NT2/D1 (cell line): ENCODE measurements at regions not wholly inside any gene's neighbourhood (a gene's known extent, or its start where the extent isn't known, plus 50 kb on each side); places are given as distances from the start of the nearest gene placed in this dataset.

Experiments used
- DNase-seq: peaks from one replicate; pipeline ENCODE4 v3.0.0-alpha.2; 2011; ENCODE audit warnings: low read depth, low spot score
- H3K27me3 ChIP-seq: 2 replicates; pipeline ENCODE4 v1.6.0; 2011; ENCODE audit warnings: mild to moderate bottlenecking; ENCODE audit not compliant: insufficient read length, insufficient read depth
- H3K36me3 ChIP-seq: 2 replicates; pipeline ENCODE4 v1.6.1; 2011; ENCODE audit warnings: mild to moderate bottlenecking, low read length, mixed read lengths; ENCODE audit not compliant: insufficient read depth, insufficient read length
- H3K4me1 ChIP-seq: 2 replicates; pipeline ENCODE4 v1.5.1; 2011; ENCODE audit not compliant: insufficient read depth, insufficient read length
- H3K4me3 ChIP-seq: 2 replicates; pipeline ENCODE4 v1.5.1; 2011; ENCODE audit warnings: low read depth; ENCODE audit not compliant: insufficient read length
- H3K9ac ChIP-seq: 2 replicates; pipeline ENCODE4 v1.6.0; 2011; ENCODE audit warnings: low read depth; ENCODE audit not compliant: insufficient read length
- H3K9me3 ChIP-seq: 2 replicates; pipeline ENCODE4 v1.5.1; 2011; ENCODE audit warnings: mild to moderate bottlenecking, low read length; ENCODE audit not compliant: insufficient read depth
- SUZ12 ChIP-seq: IDR thresholded peaks from 2 replicates; pipeline ENCODE4 v1.6.1; 2011; ENCODE audit not compliant: insufficient read length, insufficient read depth; ENCODE audit errors: extremely low read depth
- YY1 ChIP-seq: IDR thresholded peaks from 2 replicates; pipeline ENCODE4 v1.6.1; 2011; ENCODE audit not compliant: insufficient read length, insufficient read depth
- ZNF274 ChIP-seq: IDR thresholded peaks from 2 replicates; pipeline ENCODE4 v1.6.1; 2011; ENCODE audit warnings: mild to moderate bottlenecking, low read depth, low read length

DNA sequence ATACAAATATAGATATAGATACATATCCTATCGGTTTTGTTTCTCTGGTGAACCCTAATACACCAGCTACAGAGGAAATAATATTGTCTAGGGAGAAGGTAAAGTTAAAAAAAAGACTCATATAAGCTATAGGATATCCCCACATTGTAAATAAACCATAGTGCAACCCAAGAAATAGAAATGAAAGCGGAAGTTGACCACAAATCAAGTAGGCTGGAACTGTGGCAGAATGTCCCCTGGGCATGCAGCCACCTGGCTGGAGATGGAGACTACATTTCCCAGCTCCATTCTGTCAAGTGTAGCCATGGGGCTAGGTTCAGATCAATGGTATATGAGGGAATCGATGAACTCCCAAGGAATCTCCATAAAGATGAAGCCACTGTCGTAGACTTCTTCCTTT, 70.1 kb upstream of the RPS6KA2 start:
- no peak for DNase-seq
- TF ChIP-seq SUZ12, result no peak
- no peak for TF ChIP-seq ZNF274
- TF ChIP-seq YY1, result no peak
- Histone ChIP-seq H3K4me3 (no peak overlapping the region), H3K27me3 (no peaks in the 10 kb centered on the region), H3K4me1 (no peaks in the 10 kb centered on the region), H3K9ac (no peak overlapping the region), H3K36me3 (no peaks in the 10 kb centered on the region), H3K9me3 (no peaks in the 10 kb centered on the region)

DNA sequence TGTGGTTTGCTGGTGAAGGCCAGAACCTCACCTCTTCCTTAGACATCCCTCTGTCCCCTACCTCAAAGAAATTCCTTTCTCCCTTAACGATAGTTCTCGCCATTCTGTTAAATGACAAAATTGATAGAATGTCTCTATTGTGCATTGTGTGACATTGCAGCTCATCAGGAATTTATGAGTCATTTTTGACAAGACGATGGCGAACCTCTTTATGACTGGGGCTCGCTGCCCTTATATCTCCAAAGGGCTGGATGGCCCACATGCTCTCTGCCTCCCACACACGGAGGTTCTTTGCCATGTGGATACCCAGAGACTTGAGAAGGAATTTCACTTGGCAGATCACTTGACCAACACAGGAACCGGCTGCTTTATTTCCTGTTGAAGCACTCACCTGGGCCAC, 66.8 kb upstream of the RPS6KA2 start:
- no peak for TF ChIP-seq SUZ12
- TF ChIP-seq ZNF274, result no peak
- no peak for TF ChIP-seq YY1
- Histone ChIP-seq H3K9ac (no peak overlapping the region), H3K4me3 (no peak overlapping the region), H3K9me3 (no peaks in the 10 kb centered on the region), H3K36me3 (no peaks in the 10 kb centered on the region), H3K27me3 (no peaks in the 10 kb centered on the region), H3K4me1 (peaks cover 9% of the 10 kb centered on the region)
- no peak for DNase-seq

DNA sequence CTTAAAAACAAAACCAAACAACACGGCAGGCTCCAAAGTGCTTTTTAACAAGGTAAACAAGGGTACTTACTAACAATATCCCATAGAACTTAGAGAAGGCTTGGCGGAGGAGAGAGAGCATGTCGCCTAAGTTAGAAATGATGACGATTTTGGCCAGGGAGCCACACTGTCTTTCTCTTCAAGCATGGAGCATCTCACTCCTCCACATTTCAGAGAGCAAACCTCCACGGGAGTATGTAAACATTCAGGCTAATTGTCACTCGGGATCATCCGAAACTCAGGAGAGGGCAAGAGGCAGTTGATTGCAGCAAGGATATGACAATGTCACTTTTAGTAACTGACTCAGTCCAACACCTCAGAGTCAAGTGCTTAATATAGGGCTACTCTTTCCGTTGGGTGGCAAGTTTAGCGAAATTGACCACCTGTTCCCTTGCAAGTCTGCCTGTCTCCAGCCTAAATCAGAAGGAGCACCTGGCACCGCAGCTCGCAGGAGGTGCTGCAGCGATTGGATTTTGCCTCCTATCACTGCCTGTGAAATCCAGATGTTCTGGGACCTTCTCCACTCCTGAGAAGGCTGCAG, 65.8 kb upstream of the RPS6KA2 start:
- no peaks in the 10 kb centered on the region for H3K9me3 ChIP-seq
- DNase-seq, result no peak
- TF ChIP-seq ZNF274, result no peak
- no peak for TF ChIP-seq YY1
- no peak for TF ChIP-seq SUZ12
- H3K27me3 ChIP-seq, result no peaks in the 10 kb centered on the region
- H3K9ac ChIP-seq, result no peak overlapping the region
- H3K4me1 ChIP-seq, result peaks cover 12% of the 10 kb centered on the region
- H3K36me3 ChIP-seq, result no peaks in the 10 kb centered on the region
- no peak overlapping the region for H3K4me3 ChIP-seq

DNA sequence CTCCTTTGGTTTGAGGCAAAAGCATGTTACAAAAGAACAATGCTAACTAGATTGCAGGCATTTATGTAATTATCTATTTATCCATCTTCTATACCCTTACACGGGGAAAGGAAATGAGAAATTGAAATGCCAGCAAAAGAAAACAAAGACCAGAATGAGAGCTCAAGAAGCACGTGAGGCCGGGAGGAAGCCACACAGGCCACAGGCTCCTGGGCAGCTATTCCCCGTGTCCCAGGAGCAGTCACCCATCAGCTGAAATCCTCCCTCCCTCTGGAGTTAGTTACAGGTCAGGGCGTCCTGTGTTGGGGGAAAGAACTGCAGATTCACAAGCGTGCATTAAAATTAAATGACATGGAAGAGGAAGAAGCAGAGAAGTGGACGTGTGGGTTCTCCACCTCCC, 64.7 kb upstream of the RPS6KA2 start:
- no peak overlapping the region for H3K9ac ChIP-seq
- H3K4me1 ChIP-seq, result peaks cover 14% of the 10 kb centered on the region
- DNase-seq, result no peak
- no peak for TF ChIP-seq SUZ12
- no peak for TF ChIP-seq ZNF274
- TF ChIP-seq YY1, result no peak
- H3K9me3 ChIP-seq, result no peaks in the 10 kb centered on the region
- no peak overlapping the region for H3K4me3 ChIP-seq
- H3K36me3 ChIP-seq, result no peaks in the 10 kb centered on the region
- no peaks in the 10 kb centered on the region for H3K27me3 ChIP-seq

DNA sequence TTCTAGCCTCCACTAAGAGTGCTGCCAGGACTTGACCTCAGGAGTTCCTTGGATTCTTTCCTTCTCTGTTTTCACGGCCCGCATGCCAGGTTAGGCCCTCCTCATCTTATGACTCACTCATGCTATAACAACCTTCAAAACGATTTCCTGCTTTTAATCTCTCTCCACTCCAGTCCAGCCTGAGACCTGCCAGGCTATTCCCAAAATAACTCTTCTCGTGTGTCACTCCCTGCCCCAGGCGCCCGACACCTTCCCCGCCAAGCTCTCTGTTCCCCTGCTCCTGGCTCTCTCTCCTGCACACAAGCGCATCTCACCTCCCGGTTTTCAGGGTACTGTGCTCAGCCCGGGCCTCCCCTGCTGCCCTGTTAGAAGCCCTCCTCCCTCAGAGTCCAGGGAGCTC, 64.1 kb upstream of the RPS6KA2 start:
- H3K4me1 ChIP-seq, result peaks cover 14% of the 10 kb centered on the region
- DNase-seq, result no peak
- no peak overlapping the region for H3K9ac ChIP-seq
- TF ChIP-seq ZNF274, result no peak
- TF ChIP-seq SUZ12, result no peak
- TF ChIP-seq YY1, result no peak
- H3K36me3 ChIP-seq, result no peaks in the 10 kb centered on the region
- no peaks in the 10 kb centered on the region for H3K27me3 ChIP-seq
- H3K4me3 ChIP-seq, result no peak overlapping the region
- H3K9me3 ChIP-seq, result no peaks in the 10 kb centered on the region

GRCh38 chr6:166689687-166690086, 62.6 kb upstream of the RPS6KA2 start:
- Histone ChIP-seq H3K9ac (no peak overlapping the region), H3K36me3 (no peaks in the 10 kb centered on the region), H3K27me3 (no peaks in the 10 kb centered on the region), H3K9me3 (no peaks in the 10 kb centered on the region), H3K4me3 (no peak overlapping the region), H3K4me1 (peaks cover 14% of the 10 kb centered on the region)
- no peak for DNase-seq
- no peak for TF ChIP-seq YY1
- TF ChIP-seq ZNF274, result no peak
- no peak for TF ChIP-seq SUZ12

- Histone ChIP-seq H3K4me1 (peaks cover 14% of the 10 kb centered on the region), H3K36me3 (no peaks in the 10 kb centered on the region), H3K9me3 (no peaks in the 10 kb centered on the region), H3K27me3 (no peaks in the 10 kb centered on the region), H3K9ac (no peak overlapping the region), H3K4me3 (no peak overlapping the region)
- DNase-seq, result no peak
- TF ChIP-seq SUZ12, result no peak
- TF ChIP-seq ZNF274, result no peak
- TF ChIP-seq YY1, result no peak
Observed at GRCh38 chr6:166688901-166689300, 61.9 kb upstream of the RPS6KA2 start.
